CD4-positive, alpha-beta T cell treated with Interleukin-21 for 1 hour (primary cell): ENCODE measurements at regions not wholly inside any gene's neighbourhood (a gene's known extent, or its start where the extent isn't known, plus 50 kb on each side); places are given as distances from the start of the nearest gene placed in this dataset.

Experiments used
- DNase-seq: peaks from one replicate; pipeline ENCODE4 v3.0.0-alpha.2; 2020

- no peak for DNase-seq
Measured at GRCh38 chr17:83178533-83179304, 99.3 kb downstream of the METRNL start.

GRCh38 chr17:83179374-83179773 lies 100.0 kb downstream of the METRNL start:
- DNase-seq, result no peak

- DNase-seq, result no peak
Measured at GRCh38 chr17:83179811-83180210, 100.4 kb downstream of the METRNL start.

DNA sequence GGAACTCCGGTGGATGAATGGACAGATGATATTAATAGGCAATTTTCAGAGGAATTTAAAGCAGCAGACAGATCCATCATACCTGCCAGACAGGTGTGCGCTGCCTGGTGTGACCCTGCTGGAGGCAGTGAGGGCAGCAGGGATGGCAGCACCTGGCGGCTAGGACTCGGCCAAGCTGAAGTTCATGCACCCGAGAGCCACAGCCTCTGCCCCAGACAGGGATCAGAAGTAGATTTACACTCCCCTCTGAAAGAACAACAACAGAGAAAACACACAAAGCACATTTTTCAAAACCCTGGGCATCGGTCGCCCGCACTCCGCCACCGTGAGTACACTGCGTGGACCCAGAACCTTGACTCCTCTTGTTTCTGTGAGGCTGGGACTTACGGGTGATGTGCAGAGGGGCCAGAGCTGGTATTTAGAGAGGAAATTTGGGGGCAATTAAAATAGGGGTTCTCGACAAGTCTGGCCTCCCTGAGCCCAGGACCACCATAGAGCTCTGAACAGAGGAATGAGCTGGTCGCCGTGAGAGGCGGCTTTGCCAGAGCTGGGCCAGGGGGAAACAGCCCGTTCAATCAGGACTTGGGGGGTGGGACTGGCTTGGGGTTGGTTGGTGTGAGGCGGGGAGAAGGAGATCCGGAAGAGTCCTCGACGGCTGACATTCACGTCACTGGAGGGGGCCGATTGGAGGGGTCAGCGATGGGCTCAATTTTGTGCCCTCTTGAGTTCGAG lies 101.0 kb downstream of the METRNL start:
- DNase-seq, result no peak

GRCh38 chr17:83180996-83181481 lies 101.6 kb downstream of the METRNL start:
- no peak for DNase-seq

DNA sequence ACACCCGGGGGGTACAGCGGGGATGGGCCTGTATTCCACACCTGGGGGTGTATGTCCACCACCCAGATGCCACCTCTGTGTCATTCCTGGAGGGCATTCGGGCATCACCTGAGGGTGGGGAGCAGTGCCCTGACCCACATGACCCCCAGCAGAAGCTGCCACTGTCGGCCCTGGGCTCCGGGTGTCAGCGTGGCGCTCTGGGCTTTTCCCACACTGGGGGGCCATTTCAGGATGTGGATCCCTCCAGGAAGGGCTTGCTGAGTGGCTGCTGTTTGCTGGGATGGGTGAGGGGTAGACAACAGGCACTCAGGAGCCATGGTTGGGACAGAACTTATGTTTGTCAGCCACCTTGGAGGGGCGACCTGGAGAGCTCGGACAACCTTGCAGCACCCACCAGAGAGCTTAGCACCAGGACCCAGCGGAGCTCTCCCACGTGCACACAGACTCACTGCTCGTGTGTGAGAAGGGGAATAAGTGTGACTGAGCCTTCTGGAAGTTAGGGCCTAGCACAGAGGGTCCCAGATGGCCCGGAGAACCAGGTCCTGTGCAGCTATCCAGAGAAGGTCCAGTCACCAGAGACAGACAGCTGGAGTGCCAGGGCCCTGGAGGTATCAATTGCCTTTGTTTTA lies 102.7 kb downstream of the METRNL start:
- no peak for DNase-seq

DNA sequence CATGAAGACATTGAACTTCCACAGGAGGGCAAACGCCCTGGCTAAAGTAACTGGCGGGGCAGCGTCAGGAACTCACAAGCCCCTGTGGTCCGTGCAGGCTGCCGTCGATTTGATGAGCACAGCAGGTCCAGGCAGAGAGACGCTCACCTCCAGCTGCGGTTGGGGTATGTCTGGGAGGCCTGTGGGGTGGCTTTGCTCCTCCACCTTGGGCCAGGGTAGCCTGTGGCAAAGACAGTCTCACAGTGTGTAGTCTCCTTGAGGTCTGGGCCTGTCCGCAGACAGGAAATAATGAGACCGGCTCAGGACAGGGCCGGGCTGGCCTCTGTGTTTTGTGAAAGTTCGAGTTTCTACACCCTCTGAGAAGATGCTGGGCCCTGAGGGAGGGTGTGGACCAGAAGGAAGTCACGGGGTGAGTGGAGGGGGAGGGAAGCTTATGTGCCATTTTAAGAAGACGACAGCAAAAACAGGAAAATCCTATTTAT lies 103.3 kb downstream of the METRNL start:
- no peak for DNase-seq

DNA sequence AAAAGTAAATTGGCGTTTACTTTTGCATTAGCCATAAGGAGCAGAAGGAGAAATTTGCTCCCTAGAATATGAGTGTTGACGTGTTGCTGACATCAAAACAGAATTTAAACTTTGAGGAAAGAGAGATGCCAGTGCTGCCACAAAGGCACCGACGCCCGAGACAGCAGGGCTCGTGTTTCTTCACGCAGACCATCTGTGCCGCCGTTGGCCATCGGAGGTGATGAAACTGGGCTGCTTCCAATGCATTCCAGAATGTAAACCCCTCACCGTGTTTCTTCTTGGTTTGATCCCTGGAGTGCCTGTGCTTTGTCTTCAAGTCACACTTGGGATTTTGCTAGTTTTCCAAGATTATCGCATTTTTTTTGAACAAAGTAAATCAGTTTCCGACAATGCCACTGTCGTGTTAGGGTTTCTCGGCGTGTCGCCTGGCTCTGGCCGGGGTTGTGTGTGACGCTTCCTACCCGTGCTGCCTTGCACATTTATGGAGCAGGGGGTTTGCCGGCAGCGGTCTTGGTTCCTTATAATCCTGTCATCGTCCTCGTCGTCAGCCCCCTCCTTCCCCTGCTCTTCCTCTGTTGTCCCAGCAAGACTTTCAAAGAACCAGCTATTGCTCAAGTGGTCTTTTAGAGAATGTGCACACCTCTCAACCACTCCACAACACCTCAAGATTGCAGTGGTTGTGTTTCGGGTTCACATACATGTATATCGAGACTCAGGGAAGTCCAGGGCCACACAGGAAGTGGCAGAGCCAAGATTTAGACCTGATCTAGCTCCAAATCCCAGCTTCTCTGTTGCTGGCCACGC lies 103.9 kb downstream of the METRNL start:
- no peak for DNase-seq

GRCh38 chr17:83183951-83184506 lies 104.6 kb downstream of the METRNL start:
- no peak for DNase-seq

GRCh38 chr17:83185023-83186002 lies 105.9 kb downstream of the METRNL start:
- no peak for DNase-seq

DNA sequence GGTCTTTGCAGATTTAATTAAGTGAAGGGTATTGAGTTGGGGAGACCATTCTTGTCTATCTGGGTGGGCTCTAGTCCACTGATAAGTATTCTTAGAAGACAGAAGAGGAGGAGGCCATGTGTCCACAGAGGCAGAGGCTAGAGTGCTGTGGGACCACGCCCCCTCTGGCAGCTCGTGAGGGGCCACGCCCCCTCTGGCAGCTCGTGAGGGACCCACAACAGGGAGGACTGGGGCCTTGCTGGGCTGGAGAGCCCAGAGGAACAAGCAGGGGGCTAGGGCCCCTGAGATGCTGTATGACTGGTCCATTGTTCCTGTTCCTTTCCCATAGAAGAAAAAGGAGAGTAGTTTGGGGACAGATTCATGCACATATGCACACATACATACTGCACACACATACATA lies 106.8 kb downstream of the METRNL start:
- no peak for DNase-seq

DNA sequence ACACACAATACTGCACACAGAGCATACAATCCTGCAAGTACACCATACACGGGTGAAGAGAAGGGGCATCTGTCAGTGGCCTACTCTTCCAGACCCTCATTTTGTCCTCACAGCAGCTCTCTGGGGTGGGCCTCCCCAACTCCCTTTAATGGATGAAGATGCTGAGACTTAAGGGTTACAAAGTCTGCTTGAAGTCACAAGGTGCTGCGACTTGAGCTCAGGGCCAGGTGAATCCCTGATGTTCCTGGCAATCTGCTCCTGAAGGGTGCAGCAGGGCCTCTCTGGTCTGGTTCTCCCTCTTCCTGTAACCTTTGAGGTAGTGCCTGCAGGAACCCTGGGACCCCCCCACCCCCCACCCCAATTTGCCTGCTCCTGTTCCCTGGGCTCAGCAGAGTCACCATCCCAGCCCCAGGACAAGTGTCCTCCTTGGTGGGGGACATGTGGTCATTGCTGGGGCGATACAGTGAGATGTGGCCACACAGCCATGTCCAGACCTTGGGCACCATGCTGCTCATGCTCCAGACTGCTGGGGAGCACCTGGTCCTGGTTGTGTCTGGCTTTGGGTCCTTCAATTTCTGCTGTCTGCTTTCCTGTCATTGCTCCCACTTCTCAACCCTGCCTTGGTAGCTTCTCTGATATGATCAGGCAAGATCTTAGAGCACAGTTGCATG lies 107.5 kb downstream of the METRNL start:
- no peak for DNase-seq

DNA sequence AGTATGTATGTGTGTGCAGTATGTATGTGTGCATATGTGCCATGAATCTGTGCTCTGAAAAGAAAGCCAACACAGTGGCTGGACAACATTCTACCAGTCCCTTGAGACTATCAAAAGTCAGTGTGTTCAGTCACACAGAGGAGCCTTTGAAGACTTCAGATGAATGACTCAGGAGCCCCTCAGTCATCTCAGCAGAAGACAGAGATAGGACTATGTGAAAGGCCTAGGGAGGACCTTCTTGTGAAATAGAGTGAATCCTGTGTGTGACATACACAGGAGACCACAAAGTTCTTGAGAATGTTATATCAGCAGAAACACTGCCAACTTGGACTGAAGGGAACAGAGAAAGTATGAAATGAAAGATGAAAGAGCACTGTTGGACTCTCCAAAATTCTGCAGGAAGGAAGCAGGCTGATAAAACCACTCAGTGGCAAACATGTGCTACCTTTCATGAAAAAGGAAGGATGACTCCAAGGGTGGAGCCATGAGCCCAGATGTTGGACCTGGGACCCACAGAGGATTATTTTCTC lies 108.4 kb downstream of the METRNL start:
- DNase-seq, result no peak

GRCh38 chr17:83189044-83190003 lies 109.9 kb downstream of the METRNL start:
- no peak for DNase-seq

DNA sequence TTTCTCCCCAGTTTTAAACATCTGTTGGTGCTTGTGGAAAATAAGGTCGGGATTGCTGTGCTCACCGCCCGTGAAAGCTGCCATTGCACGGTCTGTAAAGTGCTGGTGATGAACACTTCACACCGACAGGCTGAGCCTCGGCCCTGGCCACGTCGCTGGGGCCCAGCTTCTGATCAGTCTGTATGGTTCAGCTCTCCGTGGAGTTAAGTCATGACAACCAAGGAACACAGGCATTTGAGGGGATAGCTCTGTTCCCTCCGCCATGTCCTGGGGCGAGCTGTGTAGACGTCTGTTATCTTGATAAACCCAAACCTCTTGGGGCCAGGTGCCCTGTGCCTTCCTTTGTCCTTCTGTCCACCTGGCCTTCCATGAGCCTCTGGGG lies 110.6 kb downstream of the METRNL start:
- no peak for DNase-seq

DNA sequence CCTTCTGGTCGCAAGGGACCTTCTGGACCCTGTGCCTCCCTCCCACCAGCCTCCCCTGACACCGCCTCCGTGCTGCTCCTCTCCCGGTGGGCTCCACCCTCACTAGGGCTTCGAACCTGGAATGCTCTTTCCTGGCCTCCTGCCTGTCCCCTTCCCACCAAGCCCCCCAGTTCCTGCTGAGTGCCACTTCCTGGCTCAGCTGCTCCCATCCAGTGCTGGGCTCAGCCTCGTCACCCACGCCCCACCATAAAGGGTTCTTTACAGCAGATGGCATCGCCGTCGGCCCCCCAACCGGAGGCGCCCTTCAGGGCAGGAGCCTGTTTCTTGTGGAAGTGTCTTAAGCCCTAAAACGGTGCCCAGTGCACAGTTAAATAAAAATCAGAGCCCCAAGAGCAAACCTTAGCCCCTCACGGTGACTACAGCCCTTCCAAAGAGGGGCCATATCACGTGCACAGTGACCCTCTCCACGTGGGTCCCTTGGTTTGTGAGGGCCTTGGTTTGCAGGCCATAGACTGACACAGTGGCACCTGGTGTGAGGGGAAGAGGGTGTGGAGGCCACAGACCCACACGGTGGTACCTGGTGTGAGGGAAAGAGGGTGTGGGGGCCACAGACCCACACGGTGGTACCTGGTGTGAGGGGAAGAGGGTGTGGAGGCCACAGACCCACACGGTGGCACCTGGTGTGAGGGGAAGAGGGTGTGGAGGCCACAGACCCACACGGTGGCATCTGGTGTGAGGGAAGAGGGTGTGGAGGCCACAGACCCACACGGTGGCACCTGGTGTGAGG lies 111.4 kb downstream of the METRNL start:
- no peak for DNase-seq

- DNase-seq, result no peak
Measured at GRCh38 chr17:83191388-83192160, 112.2 kb downstream of the METRNL start.
